ENCODE measurements at regions not wholly inside any gene's neighbourhood (a gene's known extent, or its start where the extent isn't known, plus 50 kb on each side); places are given as distances from the start of the nearest gene placed in this dataset.
A peak's percentile ranks its signal among the peaks of the same experiment; 100 is the strongest.
"Not testable (repeated sequence)": the region's sequence is repeated elsewhere in the genome, so short reads cannot be mapped to it uniquely, and the experiment has no call there.

DNA sequence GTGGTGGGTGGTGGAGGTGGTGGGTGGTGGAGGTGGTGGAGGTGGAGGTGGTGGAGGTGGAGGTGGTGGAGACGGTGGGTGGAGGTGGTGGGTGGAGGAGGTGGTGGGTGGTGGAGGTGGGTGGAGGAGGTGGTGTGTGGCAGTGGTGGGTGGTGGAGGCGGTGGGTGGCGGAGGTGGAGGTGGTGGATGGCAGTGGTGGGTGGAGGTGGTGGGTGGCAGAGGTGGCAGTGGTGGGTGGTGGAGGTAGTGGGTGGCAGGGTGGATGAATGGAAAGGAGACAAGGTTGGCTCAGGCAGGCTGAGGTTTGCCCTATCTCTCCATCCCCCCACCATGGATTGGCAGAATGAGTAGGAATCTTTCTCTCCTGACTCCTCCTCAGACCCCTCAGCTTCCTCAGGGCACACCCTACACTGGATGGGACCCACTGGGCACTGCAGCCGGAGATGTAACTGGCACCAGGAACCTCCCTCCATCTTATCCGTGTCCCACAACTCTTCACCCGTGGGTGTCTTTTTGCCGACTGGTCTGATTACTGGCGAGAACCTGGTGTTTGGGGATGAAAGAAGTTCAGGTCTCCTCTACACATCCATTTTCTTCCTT, 166.3 kb downstream of the C9orf50 start:
- no peak for DNase-seq

DNA sequence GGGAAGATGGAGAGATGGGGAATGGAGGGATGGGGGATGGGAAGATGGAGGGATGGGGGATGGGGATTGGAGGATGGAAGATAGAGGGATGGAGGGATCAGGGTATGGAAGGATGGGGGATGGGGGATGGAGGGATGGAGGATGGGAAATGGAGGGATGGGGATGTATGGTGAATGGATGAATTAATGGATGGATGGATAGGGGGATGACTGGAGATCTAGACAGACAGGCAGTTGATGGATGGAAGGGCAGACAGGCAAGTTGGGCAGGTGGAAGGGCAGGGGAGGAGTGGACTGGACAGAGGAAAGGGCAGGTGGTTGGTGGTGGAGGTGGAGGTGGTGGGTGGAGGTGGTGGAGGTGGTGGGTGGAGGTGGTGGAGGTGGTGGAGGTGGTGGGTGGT, 167.2 kb downstream of the C9orf50 start:
- DNase-seq: no peak

DNA sequence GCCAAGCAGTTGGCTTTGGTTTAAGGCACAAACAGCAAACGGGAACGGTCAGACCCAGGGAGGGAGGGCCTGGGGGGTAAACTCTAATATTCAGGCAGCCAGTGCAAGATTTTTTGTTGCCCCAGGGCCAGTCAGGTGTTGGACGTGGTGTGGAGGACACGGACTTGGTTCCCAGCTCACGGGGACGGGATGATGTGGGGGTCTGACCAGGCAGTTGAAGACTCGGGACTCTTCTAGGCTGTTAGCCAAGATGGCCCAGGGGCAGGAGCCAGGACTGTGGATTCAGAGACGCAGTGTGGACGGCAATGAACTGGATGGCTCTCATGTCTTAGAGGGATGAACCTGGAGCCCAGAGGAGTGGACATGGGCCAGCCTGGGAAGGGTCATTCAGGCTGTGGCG, 169.2 kb downstream of the C9orf50 start:
- DNase-seq: no peak

DNA sequence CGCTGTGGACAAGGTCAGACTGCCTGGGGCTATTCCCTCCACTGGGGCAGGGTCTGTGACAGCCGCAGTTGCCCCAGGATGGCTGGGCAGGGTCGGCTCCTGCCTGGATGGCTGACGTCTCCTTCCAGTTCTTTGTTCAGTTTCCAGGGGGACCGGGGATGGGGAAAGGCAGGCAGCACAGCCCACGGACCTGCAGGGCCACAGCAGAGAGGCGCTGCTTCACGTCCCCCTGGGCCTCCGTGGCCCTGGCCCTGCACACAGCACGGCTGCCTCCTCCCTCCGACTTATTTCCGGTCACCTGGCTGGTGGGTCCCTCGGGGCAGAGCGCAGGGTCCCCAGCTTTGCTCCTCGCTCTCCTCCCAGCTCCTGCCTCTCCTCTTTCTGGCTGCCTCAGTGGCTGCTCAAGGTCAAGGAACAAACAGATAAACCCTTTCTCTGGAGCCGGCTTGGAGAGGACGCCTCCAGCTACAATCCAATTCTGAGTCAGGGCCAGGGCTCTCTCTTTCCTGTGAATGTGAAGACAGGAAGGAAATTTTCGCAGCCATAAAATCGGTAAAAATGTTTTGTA, 169.7 kb downstream of the C9orf50 start:
- DNase-seq: no peak

DNA sequence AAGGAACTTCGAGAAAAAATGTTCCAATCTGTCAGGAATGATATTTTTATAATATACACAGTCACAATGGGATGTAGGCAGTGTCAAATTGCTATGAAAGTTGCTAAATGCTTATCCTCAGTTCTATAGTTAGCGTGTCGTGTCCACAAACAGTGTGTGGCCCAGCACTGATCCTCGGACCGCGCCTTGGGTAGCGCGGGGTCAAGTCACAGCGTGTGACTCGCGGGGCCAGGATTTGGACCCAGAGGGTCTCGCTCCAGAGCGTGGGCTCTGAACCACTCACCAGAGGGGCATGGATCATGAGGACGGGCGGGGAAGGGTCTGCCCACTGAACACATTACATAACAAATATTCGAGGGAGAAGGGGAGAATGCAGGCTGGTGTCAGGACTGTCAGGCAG, 171.8 kb downstream of the C9orf50 start:
- DNase-seq: no peak

DNA sequence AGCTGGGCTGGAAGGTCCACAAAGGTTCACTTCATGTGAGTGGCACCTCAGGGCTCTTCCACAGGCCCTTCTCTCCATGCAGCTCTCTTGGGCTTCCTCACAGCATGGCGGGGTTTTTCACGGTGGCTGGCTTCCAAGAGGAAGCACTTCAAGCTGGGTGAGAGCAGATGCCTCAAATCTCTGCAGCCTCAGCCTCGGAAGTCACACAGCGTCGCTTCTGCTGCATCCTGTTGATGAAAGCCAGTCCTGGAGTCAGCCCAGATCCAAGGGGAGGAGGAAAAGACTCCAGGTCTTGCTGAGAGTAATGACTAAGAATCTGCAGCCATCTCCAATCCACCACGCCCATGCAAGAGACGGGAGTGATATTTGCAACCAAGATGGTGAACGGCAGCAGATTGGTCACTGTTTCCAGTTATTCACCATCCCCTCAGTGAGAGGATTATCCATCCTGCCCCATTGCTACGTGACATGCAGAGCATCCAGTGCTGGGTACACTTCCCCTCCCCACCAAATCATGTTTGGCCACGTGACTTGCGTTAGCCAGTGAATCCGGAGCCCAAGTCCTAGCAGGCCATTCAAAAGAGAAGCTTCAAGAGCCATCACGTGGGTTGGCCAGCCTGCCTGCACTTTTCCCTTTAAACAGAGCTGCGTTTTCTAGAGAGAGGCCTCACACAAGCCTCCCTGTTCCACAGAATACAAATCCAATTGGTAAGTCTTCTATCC, 173.9 kb downstream of the C9orf50 start:
- DNase-seq: no peak

DNA sequence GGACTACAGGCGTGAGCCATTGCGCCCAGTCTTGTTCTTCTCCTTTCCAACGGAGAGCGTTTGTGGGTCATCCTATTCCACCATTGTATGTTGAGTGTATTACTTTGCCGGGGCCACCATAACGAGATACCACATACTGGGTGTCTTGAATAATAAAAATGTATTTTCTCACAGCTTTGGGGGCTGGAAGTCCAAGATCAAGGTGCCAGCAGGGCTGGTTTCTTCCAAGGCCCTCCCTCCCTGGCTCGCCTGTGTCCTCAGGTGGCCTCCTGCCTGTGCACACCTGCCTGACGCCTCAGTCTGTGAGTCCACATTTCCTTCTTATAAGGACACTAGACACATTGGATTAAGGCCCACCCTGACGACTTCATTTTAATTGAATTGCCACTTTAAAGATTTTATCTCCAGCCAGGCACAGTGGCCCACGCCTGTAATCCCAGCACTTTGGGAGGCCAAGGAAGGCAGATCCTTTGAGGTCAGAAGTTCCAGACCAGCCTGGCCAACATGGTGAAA, 175.1 kb downstream of the C9orf50 start:
- DNase-seq: no peak

DNA sequence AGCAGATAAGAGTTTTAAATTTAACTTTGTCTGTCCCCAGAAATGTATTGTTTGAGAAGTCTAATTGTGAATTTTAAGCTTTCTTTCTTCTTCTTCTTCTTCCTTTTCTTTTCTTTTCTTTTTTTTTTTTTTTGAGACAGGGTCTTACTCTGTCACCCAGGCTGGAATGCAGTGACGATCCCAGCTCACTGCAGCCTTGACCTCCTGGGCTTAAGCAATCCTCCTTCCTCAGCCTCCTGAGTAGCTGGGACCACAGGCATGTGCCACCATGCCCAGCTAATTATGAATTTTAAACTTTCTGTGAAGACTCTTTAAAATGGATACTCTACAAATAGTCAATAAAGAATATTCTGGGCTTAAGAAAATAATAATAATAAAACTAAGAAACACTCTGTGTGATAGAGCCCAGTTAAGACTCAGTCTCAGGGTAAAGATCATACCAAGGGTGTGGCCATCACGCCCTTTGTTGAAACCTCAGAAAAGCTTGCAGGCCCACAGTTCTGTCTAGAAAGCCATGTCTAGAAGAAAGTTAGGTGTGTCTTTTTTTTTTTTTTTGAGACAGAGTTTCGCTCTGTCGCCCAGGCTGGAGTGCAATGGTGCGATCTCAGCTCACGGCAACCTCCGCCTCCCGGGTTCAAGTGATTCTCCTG, 177.3 kb downstream of the C9orf50 start:
- DNase-seq: not testable (repeated sequence)

DNA sequence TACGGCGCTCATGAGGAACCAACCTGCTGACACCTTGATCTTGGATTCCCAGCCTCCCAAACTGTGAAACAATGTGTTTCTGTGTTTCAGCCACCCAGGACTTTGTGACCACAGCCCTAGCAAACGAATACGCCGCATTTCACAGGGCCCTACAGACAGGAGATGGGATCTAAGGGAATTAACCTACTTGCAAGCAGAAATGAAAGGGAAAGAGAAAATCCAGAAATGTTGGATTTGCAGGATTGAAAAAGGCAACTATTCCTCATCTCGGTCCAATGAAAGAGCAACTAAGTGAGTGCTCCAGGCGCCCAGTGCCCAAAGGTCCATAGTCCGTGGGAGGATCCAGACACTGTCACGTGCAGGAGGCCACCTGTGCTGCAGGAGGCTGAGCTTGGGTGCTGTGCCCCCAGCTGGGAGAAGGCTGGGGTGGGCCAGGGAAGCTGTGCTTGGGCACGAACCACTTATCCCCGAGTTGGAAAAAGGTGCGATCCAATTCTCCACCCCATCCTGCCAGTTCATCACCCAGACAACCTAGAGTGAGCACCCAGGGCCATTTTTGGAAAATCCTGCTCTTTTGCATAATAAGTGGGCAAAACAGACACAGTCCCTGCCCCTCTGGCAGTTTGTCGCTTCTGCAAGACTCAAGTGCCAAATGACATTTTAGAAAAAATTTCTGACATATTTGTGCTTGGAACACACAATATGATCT, 177.9 kb downstream of the C9orf50 start:
- DNase-seq: no peak

DNA sequence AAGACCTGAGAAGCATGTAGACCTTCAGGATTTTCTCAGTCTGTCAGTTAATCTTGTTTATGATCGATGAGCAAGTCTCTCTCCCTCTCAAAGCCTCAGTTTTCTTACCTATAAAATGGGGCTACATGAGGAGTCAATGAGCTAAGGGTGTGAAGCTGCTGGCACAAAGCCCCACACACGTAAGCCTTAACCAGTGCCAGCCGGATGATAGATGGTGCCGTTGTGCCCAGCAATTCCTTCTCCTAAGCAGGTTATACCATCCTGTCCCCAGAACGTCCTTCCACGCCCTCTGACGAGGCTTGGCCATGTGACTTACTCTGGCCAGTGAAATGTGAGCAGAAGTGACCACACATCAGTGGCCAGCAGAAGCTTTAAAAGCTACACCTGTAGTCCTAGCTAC, 179.0 kb downstream of the C9orf50 start:
- DNase-seq: no peak

DNA sequence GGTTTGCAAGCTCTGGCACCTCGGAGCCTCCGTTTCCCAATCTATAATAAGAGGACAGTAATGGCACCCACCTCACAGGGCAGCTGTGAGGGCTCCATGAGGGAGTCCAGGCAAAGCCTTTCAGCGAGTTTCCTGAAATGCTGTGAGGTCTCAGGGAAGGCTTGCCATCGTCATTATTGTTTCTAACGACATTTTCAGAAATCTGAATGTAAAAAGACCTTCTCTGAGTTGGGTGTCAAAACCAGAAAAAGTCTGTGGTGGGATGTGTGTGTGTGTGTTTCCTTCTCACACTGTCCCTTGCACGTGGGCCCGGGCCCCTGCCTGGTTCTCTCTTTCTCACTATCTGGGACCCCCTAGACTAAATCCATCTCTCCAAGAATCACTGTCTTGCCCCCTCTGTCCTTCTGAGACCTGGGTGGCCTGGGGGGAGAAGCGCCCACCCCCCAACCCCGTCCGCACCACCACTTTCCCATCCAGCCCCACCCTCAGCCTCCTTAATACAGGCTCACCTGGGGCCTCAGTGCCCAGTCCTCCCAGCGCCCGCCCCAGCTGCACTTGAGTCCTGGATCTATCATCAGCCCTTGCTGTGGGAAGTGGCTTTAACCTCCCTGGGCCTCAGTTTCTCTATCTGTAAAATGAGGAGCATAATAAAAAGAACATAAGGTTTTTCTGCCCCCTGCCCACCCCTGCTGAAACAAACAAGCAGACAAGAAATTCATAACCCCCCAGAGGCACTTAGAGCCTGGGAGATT, 180.3 kb downstream of the C9orf50 start:
- DNase-seq: no peak

DNA sequence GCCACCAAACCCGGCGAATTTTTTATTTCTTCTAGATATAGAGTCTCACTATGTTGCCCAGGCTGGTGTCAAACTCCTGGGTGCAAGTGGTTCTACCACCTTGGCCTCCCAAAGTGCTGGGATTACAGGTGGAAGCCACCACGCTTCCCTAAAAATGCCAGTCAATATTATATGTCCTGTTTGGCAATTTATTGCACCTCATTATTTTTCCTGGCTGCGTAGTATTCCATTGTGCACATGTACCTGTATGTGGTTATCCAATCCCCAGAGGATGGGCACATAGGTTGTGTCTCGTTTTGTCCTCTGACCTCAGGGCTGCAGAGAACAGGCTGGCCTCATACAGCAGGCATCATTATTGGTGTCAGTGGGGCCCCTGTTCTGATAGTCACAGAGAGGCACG, 181.7 kb downstream of the C9orf50 start:
- no peak for DNase-seq

DNA sequence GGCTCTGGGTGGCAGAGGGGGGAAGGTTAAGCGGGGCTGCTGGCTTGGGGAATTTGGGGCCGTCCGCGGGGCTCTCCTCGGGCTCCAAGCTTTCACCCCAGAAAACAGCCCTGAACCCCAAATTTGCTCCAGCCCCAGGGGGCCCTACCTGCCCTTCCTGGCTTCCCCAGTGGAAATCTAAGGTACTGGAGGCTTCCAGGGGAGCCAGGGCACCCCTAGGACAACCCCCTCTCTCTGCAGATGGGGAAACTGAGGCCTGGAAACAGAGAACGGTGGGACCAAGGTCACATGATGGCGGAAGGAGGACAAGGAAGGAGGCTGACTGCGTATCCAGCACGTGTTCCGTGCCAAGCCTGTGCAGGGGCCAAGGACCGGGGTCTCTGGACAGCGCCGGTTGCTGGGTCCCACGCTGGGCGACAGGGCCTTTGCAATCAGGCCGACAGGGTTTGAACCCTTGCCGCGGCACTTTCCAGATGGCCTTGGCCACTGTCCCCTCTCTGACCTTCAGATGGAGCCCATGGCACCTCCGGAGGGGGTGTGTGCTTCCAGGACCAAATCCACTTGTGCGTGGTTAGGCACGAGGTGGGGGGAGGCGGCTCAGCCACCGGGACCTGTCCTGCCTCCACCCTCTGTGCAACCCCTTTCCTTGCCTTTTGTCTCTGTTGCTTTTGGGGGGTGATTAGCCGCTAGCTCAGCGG, 183.1 kb downstream of the C9orf50 start:
- no peak for DNase-seq

DNA sequence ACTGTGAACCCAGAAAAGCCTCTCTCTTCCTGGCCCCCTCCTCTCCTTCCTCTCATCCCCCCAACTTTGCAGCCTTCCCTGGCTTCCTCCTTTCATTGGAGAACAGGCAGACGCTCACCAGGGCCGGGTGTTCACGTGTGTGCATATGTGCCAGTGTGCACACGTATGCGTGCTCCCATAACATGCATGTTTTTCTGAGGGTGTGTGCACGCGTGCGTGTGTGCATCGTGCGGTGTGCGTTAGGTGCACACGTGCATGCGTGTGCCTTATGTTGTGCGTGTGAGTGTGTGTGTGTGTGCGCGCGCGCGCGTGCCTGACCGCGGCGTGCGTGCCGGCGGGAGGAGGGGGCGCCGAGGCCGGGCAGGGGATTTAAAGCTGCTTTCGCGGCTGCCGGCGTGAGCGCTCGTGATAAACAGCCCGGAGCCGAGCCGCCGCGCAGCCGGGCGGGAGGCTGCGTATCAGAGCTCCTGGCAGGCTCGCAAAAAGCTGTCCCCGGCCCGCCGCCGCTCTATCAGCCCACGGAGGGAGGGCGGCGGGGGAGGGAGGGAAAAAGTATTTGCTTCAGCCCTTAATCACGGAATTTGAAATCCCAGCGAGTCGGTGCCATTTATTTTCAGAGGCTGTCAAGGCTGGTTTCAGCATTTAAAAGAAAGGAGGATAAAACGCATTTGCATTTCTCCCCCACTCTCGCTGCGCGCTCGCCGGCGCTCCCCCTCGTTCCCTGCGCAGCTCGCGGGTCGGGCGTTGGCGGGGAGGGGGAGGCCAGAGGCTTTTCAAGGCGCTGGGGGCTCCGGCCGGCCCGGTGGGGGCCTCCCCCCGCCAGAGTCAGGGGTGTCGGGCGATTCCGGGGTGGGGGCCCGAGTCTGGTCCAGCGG, 183.9 kb downstream of the C9orf50 start:
- DNase-seq: peak; percentile 19

DNA sequence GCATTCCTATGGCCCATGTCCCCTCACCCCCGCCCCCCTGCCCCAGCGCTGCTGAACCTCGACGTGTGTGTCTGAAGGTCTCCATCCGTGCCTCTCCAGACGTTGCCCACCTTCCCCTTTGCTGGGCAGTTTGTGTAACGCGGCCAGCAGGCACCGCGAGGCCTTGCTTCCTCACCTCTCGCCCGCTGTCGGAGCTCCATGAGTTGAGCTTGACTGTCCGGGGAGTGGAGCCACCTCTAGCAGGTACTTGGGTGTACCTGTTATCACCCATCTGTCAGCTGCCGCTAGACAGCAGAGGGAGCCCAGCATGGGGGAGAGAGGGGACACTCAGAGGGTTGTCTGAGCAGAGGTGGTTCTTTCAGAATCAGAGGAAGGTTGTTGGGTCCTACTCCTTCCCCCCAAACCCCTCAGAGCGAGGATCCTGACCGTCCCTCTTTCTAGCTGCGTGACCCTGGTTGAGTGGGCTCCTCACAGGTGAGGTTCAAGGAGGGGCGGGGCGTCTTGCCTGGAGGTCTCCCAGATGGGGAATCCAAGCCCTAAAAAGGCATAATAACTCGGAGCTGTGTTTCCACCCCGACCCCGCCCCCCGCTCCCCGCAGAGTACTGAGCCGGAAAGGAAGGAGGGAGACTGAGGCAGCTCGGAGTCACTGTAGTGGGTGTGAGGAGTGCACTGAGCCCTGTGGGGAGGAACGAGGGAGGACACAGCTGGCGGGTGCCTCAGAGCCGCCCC, 184.7 kb downstream of the C9orf50 start:
- DNase-seq: no peak

DNA sequence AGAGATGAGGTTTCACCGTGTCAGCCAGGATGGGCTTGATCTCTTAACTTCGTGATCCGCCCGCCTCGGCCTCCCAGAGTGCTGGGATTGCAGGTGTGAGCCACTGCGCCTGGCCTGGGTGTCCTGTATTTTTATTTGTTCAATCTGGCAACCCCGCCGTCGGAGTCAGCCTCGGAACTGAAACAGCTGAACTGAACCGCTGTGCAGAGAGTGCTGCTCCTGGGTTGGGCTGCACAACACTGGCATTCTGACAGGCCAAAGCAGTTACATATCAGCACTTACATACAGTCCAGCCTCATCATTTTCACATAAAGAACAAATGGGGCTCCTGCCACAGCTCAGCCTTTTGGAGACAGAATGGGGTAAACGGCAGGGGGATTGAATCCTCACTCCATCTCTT, 185.6 kb downstream of the C9orf50 start:
- DNase-seq: no peak

DNA sequence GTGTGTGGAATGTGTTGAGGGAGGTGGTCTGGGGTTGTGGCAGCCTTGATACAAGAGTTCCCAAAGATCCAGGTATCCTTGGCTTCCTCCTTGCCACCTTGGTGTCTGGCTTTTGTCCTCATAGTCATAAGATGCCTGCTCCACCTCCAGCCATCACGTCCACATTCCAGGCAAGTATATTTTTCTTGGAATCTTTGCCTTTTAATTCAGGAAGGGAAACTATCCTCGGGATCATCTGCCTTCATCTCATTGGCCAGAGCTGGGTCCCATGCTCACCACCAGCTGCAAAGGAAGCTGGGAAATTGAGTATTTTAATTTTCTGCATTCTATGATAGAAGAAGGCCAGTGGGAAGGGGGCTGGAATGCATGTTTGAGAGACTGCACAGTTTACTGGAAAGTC, 186.7 kb downstream of the C9orf50 start:
- DNase-seq: no peak

DNA sequence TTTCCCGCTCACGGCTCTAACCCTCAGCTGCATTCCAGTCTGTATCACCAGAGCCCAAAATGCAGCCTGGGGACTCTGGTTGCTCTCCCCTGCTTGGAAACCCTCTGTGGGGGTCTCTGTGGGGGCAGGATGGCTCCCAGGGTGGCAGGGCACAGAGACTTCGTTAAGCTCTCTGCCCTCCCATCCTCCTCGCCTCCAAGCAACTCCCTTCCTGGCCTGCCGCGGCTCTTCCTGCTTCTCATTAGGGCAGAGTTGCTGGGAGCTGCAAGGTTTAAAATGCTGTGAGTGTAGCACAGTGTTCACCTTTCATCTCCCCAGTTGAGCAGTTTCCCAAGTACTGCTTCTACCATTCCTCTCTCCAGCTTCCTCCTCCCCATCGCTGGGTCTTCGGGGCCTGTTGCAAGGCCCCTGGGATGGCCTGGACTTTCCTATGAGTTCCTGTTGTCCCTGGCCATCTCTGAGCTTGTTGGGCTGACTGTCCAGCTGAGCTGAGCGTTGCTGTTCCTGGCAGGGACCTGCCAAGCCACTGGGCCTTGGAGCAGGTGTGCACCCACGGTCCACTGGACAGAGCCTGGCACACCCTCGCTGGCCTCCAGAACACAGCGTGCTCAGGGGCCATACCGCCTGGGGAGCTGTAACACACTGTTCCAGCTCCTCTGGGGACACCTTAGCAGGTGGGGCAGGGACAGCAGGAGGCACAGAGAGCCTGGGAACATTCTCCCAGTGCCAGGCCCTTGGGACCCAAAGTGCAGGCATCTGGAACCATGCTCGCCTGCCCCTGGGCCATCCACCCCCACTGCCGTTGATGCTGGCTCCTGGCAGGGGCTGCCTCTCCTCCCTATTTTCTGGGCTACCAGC, 188.4 kb downstream of the C9orf50 start:
- no peak for DNase-seq

Data from DMS79 (cell line).